GM12878 (cell line): ENCODE measurements at regions not wholly inside any gene's neighbourhood (a gene's known extent, or its start where the extent isn't known, plus 50 kb on each side); places are given as distances from the start of the nearest gene placed in this dataset.
A peak's percentile ranks its signal among the peaks of the same experiment; 100 is the strongest.

ENCODE experiments used
- ATF7 ChIP-seq: fragments of 450-650 bp; IDR thresholded peaks from 2 replicates; pipeline ENCODE4 v1.6.1; 2016; ENCODE audit warnings: low read depth, mild to moderate bottlenecking
- CBX5 ChIP-seq: sonication (generic); IDR thresholded peaks from 2 replicates; pipeline ENCODE4 v1.6.1; 2016; ENCODE audit warnings: low read depth, moderate library complexity, mild to moderate bottlenecking, inconsistent platforms
- CEBPB ChIP-seq, 2 experiments: fragments of 150-350 bp in 1 of 2; IDR thresholded peaks; 2 replicates each; pipeline ENCODE4 v1.6.1; 2012 to 2014; ENCODE audit warnings: low read depth in 2 of 2, low read length in 2 of 2, borderline replicate concordance in 1 of 2, inconsistent platforms in 1 of 2
- CREB1 ChIP-seq: IDR thresholded peaks from 2 replicates; pipeline ENCODE4 v1.6.1; 2012; ENCODE audit warnings: low read depth, mild to moderate bottlenecking, inconsistent platforms
- EP300 ChIP-seq, 2 experiments: fragments of 150-350 bp in 1 of 2; IDR thresholded peaks; 2 replicates each; pipeline ENCODE4 v1.6.1; 2011 to 2012; ENCODE audit warnings: low read depth in 2 of 2, low read length in 2 of 2, borderline replicate concordance in 1 of 2, improper control_type of control experiment in 1 of 2, inconsistent platforms in 1 of 2; ENCODE audit not compliant: control insufficient read depth in 1 of 2
- FOXM1 ChIP-seq: IDR thresholded peaks from 2 replicates; pipeline ENCODE4 v1.6.1; 2012; ENCODE audit warnings: low read depth, mild to moderate bottlenecking, inconsistent platforms, low read length, moderate library complexity
- IKZF2 ChIP-seq, 2 experiments: fragments of 450-650 bp; IDR thresholded peaks; 2 replicates each; pipeline ENCODE4 v1.6.1; 2017; ENCODE audit warnings: mild to moderate bottlenecking in 2 of 2, moderate library complexity in 2 of 2
- MXI1 ChIP-seq: fragments of 150-350 bp; IDR thresholded peaks from 2 replicates; pipeline ENCODE4 v1.6.1; 2011; ENCODE audit warnings: low read depth, mild to moderate bottlenecking, inconsistent platforms, low read length, improper control_type of control experiment
- NBN ChIP-seq: fragments of 450-650 bp; IDR thresholded peaks from 2 replicates; pipeline ENCODE4 v1.6.1; 2016
- PAX5 ChIP-seq: IDR thresholded peaks from 2 replicates; pipeline ENCODE4 v1.6.1; 2011; ENCODE audit warnings: low read depth, low read length, borderline replicate concordance
- SREBF2 ChIP-seq: IDR thresholded peaks from 2 replicates; pipeline ENCODE4 v1.6.1; 2012; ENCODE audit warnings: mild to moderate bottlenecking, low read length
- SUPT20H ChIP-seq: IDR thresholded peaks from 2 replicates; pipeline ENCODE4 v1.6.1; 2011; ENCODE audit warnings: low read depth, mild to moderate bottlenecking, low read length, moderate library complexity, borderline replicate concordance; ENCODE audit not compliant: control insufficient read depth
- TBL1XR1 ChIP-seq: IDR thresholded peaks from 2 replicates; pipeline ENCODE4 v1.6.1; 2012; ENCODE audit warnings: low read depth, low read length, improper control_type of control experiment
- TF ChIP-seq, protein P1 (sequence below), 3 experiments: IDR thresholded peaks in 2 of 3; conservative IDR thresholded peaks in 1 of 3; 2 replicates each; pipeline ENCODE4 v1.5.1; 2011; ENCODE audit warnings: low read depth in 3 of 3, low read length in 3 of 3, mild to moderate bottlenecking in 3 of 3, control low read depth in 2 of 3, moderate library complexity in 2 of 3, inconsistent platforms in 1 of 3, mixed read lengths in 1 of 3; ENCODE audit not compliant: control insufficient read depth in 2 of 3, insufficient read depth in 1 of 3; ENCODE audit errors: extremely low read depth in 1 of 3
- TF ChIP-seq, protein P2 (sequence below): fragments of 150-350 bp; IDR thresholded peaks from 2 replicates; pipeline ENCODE4 v1.6.1; 2014; ENCODE audit warnings: mild to moderate bottlenecking, low read depth, low read length
- TF ChIP-seq, protein P3 (sequence below): IDR thresholded peaks from 2 replicates; pipeline ENCODE4 v1.6.1; 2012; ENCODE audit warnings: low read depth, low read length, improper control_type of control experiment
- TF ChIP-seq, protein P4 (sequence below): IDR thresholded peaks from 2 replicates; pipeline ENCODE4 v1.6.1; 2012; ENCODE audit warnings: low read depth, low read length, improper control_type of control experiment
- TF ChIP-seq, protein P5 (sequence below): fragments of 150-350 bp; IDR thresholded peaks from 2 replicates; pipeline ENCODE4 v1.6.1; 2016; ENCODE audit warnings: low read depth, low read length

DNA sequence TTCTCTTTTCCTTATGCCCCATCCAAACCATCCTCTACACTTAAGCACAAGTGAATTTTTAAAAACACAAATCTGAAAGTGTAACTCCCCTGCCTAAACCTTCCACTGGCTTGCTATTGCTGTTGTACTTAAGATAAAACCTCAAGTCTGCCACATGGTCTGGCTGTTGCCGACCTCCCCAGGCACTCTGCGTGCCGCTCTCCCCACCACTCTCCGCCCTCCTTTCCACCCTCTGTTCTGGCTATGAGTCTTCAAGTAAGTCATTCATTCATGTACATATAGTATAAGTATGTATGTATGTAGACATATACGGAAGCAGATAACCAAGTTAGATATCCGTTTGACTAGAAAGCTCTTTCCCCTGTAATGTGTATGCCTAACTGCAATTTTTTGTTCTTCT is 94.7 kb upstream of the ANKRD55 start (continued):
- TF ChIP-seq SREBF2 (no peak), ATF7 (no peak), NBN (no peak; the same call in 1 of the 2 replicates), PAX5 (0 out of 2 replicates have a peak, but pooled peaks have one; percentile 21), CBX5 (no peak), EP300 (IDR thresholded peaks at IDR 0.05; ENCODE audit: borderline replicate concordance in 1 of 2, control insufficient read depth in 1 of 2, low read depth in 2 of 2, low read length in 2 of 2) (peak; percentile 52 to 60; a peak in 2 of 4 replicates), IKZF2 (IDR thresholded peaks at IDR 0.05) (0 out of 4 replicates have a peak, but pooled peaks of 1 of the 2 experiments have one; percentile 30), SUPT20H (no peak), TBL1XR1 (no peak), MXI1 (no peak), CREB1 (no peak), CEBPB (IDR thresholded peaks at IDR 0.05; ENCODE audit: borderline replicate concordance in 1 of 2, low read depth in 2 of 2, low read length in 2 of 2) (no peak), FOXM1 (peak; percentile 21; the same call in 1 of the 2 replicates)
- TF ChIP-seq, protein P1, sequence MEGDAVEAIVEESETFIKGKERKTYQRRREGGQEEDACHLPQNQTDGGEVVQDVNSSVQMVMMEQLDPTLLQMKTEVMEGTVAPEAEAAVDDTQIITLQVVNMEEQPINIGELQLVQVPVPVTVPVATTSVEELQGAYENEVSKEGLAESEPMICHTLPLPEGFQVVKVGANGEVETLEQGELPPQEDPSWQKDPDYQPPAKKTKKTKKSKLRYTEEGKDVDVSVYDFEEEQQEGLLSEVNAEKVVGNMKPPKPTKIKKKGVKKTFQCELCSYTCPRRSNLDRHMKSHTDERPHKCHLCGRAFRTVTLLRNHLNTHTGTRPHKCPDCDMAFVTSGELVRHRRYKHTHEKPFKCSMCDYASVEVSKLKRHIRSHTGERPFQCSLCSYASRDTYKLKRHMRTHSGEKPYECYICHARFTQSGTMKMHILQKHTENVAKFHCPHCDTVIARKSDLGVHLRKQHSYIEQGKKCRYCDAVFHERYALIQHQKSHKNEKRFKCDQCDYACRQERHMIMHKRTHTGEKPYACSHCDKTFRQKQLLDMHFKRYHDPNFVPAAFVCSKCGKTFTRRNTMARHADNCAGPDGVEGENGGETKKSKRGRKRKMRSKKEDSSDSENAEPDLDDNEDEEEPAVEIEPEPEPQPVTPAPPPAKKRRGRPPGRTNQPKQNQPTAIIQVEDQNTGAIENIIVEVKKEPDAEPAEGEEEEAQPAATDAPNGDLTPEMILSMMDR (IDR thresholded peaks at IDR 0.05 in 2 of 3, conservative IDR thresholded peaks at IDR 0.05 in 1 of 3; ENCODE audit: control insufficient read depth in 2 of 3, extremely low read depth in 1 of 3, insufficient read depth in 1 of 3, low read depth in 3 of 3, low read length in 3 of 3): no peak
- TF ChIP-seq, protein P2, sequence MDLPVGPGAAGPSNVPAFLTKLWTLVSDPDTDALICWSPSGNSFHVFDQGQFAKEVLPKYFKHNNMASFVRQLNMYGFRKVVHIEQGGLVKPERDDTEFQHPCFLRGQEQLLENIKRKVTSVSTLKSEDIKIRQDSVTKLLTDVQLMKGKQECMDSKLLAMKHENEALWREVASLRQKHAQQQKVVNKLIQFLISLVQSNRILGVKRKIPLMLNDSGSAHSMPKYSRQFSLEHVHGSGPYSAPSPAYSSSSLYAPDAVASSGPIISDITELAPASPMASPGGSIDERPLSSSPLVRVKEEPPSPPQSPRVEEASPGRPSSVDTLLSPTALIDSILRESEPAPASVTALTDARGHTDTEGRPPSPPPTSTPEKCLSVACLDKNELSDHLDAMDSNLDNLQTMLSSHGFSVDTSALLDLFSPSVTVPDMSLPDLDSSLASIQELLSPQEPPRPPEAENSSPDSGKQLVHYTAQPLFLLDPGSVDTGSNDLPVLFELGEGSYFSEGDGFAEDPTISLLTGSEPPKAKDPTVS: no peak
- TF ChIP-seq, protein P3, sequence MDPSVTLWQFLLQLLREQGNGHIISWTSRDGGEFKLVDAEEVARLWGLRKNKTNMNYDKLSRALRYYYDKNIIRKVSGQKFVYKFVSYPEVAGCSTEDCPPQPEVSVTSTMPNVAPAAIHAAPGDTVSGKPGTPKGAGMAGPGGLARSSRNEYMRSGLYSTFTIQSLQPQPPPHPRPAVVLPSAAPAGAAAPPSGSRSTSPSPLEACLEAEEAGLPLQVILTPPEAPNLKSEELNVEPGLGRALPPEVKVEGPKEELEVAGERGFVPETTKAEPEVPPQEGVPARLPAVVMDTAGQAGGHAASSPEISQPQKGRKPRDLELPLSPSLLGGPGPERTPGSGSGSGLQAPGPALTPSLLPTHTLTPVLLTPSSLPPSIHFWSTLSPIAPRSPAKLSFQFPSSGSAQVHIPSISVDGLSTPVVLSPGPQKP: no peak
- TF ChIP-seq, protein P4, sequence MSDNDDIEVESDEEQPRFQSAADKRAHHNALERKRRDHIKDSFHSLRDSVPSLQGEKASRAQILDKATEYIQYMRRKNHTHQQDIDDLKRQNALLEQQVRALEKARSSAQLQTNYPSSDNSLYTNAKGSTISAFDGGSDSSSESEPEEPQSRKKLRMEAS: no peak
- TF ChIP-seq, protein P5, sequence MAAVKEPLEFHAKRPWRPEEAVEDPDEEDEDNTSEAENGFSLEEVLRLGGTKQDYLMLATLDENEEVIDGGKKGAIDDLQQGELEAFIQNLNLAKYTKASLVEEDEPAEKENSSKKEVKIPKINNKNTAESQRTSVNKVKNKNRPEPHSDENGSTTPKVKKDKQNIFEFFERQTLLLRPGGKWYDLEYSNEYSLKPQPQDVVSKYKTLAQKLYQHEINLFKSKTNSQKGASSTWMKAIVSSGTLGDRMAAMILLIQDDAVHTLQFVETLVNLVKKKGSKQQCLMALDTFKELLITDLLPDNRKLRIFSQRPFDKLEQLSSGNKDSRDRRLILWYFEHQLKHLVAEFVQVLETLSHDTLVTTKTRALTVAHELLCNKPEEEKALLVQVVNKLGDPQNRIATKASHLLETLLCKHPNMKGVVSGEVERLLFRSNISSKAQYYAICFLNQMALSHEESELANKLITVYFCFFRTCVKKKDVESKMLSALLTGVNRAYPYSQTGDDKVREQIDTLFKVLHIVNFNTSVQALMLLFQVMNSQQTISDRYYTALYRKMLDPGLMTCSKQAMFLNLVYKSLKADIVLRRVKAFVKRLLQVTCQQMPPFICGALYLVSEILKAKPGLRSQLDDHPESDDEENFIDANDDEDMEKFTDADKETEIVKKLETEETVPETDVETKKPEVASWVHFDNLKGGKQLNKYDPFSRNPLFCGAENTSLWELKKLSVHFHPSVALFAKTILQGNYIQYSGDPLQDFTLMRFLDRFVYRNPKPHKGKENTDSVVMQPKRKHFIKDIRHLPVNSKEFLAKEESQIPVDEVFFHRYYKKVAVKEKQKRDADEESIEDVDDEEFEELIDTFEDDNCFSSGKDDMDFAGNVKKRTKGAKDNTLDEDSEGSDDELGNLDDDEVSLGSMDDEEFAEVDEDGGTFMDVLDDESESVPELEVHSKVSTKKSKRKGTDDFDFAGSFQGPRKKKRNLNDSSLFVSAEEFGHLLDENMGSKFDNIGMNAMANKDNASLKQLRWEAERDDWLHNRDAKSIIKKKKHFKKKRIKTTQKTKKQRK: no peak
- TF ChIP-seq, all 136 proteins: peak for 15
